ENCODE measurements at regions not wholly inside any gene's neighbourhood (a gene's known extent, or its start where the extent isn't known, plus 50 kb on each side); places are given as distances from the start of the nearest gene placed in this dataset.

- H3K27ac ChIP-seq = no peak overlapping the region
- TF ChIP-seq ZFX (IDR thresholded peaks at IDR 0.05) = no peak
- no peak for TF ChIP-seq CTCF (conservative IDR thresholded peaks at IDR 0.05)
Measured at GRCh38 chr1:115140442-115141144, 51.3 kb upstream of the TSPAN2 start.

GRCh38 chr1:115139381-115139780, 50.1 kb upstream of the TSPAN2 start:
- H3K27ac ChIP-seq = no peak overlapping the region
- no peak for TF ChIP-seq CTCF (conservative IDR thresholded peaks at IDR 0.05)
- TF ChIP-seq ZFX (IDR thresholded peaks at IDR 0.05) = no peak

Data from C4-2B (cell line).